ENCODE measurements at regions not wholly inside any gene's neighbourhood (a gene's known extent, or its start where the extent isn't known, plus 50 kb on each side); places are given as distances from the start of the nearest gene placed in this dataset.

GRCh38 chr1:201708085-201708512 is 120.9 kb upstream of the IPO9 start:
- no peak overlapping the region for H3K9ac ChIP-seq
- H3K4me2 ChIP-seq: peak overlapping the region; percentile 8; the same call in 1 of the 2 replicates
- peak overlapping the region; percentile 11; the same call in 1 of the 2 replicates for H2AFZ ChIP-seq (ENCODE audit: low read depth)
- no peaks in the 10 kb centered on the region for H4K20me1 ChIP-seq (ENCODE audit: insufficient read depth)
- H3K27me3 ChIP-seq (ENCODE audit: insufficient read depth, low read depth): no peaks in the 10 kb centered on the region
- no peaks in the 10 kb centered on the region for H3K79me2 ChIP-seq (ENCODE audit: insufficient read depth, low read depth)
- no peak overlapping the region for H3K27ac ChIP-seq
- H3K4me1 ChIP-seq (ENCODE audit: low read depth, poor library complexity, severe bottlenecking): peaks cover 34% of the 10 kb centered on the region
- no peak for TF ChIP-seq CTCF (conservative IDR thresholded peaks at IDR 0.05; ENCODE audit: low read depth, low read length)
- H3K36me3 ChIP-seq (ENCODE audit: insufficient read depth): no peaks in the 10 kb centered on the region
- H3K4me3 ChIP-seq (IDR thresholded peaks at IDR 0.05; ENCODE audit: insufficient read depth, low read depth, low read length): no peak overlapping the region

DNA sequence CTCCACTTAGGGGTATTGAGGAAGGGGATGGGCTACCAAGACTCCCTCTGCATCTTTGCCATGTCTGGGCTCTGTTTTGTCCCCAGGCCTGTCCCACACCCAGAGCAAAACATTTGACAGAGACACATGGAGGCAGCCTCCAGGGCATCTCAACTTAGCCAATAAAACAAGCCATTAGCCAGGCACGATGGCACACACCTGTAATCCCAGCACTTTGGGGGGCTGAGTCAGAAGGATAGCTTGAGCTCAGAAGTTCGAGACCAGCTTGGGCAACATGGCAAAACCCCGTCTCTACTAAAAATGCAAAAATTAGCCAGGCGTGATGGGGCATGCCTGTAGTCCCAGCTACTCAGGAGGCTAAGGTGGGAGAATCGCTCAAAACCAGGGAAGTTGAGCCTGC is 120.3 kb upstream of the IPO9 start:
- Histone ChIP-seq H3K27me3 (ENCODE audit: insufficient read depth, low read depth) (no peaks in the 10 kb centered on the region), H3K4me1 (ENCODE audit: low read depth, poor library complexity, severe bottlenecking) (peaks cover 40% of the 10 kb centered on the region), H4K20me1 (ENCODE audit: insufficient read depth) (no peaks in the 10 kb centered on the region), H3K79me2 (ENCODE audit: insufficient read depth, low read depth) (no peaks in the 10 kb centered on the region), H3K36me3 (ENCODE audit: insufficient read depth) (no peaks in the 10 kb centered on the region), H3K27ac (no peak overlapping the region), H2AFZ (ENCODE audit: low read depth) (no peak overlapping the region), H3K4me2 (no peak overlapping the region), H3K4me3 (IDR thresholded peaks at IDR 0.05; ENCODE audit: insufficient read depth, low read depth, low read length) (no peak overlapping the region), H3K9ac (no peak overlapping the region)
- TF ChIP-seq CTCF (conservative IDR thresholded peaks at IDR 0.05; ENCODE audit: low read depth, low read length): no peak

GRCh38 chr1:201709564-201710295 is 119.2 kb upstream of the IPO9 start:
- H3K4me2 ChIP-seq: 0 out of 2 replicates have a peak overlapping the region, but pooled peaks have one; percentile 13
- peak; percentile 83 for TF ChIP-seq CTCF (conservative IDR thresholded peaks at IDR 0.05; ENCODE audit: low read depth, low read length)

GRCh38 chr1:201710632-201711597 is 118.0 kb upstream of the IPO9 start:
- TF ChIP-seq CTCF (conservative IDR thresholded peaks at IDR 0.05; ENCODE audit: low read depth, low read length): no peak
- H3K36me3 ChIP-seq (ENCODE audit: insufficient read depth): no peaks in the 10 kb centered on the region
- no peak overlapping the region for H3K27ac ChIP-seq
- peaks cover 45% of the 10 kb centered on the region for H3K4me1 ChIP-seq (ENCODE audit: low read depth, poor library complexity, severe bottlenecking)
- H3K27me3 ChIP-seq (ENCODE audit: insufficient read depth, low read depth): no peaks in the 10 kb centered on the region
- no peak overlapping the region for H3K4me2 ChIP-seq
- no peak overlapping the region for H2AFZ ChIP-seq (ENCODE audit: low read depth)
- H3K79me2 ChIP-seq (ENCODE audit: insufficient read depth, low read depth): no peaks in the 10 kb centered on the region
- no peak overlapping the region for H3K4me3 ChIP-seq (IDR thresholded peaks at IDR 0.05; ENCODE audit: insufficient read depth, low read depth, low read length)
- no peak overlapping the region for H3K9ac ChIP-seq
- no peaks in the 10 kb centered on the region for H4K20me1 ChIP-seq (ENCODE audit: insufficient read depth)

More at GRCh38 chr1:201709564-201710295, 119.2 kb upstream of the IPO9 start:
- Histone ChIP-seq H3K4me3 (IDR thresholded peaks at IDR 0.05; ENCODE audit: insufficient read depth, low read depth, low read length) (no peak overlapping the region), H3K79me2 (ENCODE audit: insufficient read depth, low read depth) (no peaks in the 10 kb centered on the region), H4K20me1 (ENCODE audit: insufficient read depth) (no peaks in the 10 kb centered on the region), H3K4me1 (ENCODE audit: low read depth, poor library complexity, severe bottlenecking) (peaks cover 39% of the 10 kb centered on the region), H3K36me3 (ENCODE audit: insufficient read depth) (no peaks in the 10 kb centered on the region), H3K27me3 (ENCODE audit: insufficient read depth, low read depth) (no peaks in the 10 kb centered on the region), H2AFZ (ENCODE audit: low read depth) (peak overlapping the region; percentile 59), H3K27ac (no peak overlapping the region), H3K9ac (no peak overlapping the region)
